ENCODE measurements at regions not wholly inside any gene's neighbourhood (a gene's known extent, or its start where the extent isn't known, plus 50 kb on each side); places are given as distances from the start of the nearest gene placed in this dataset.

DNA sequence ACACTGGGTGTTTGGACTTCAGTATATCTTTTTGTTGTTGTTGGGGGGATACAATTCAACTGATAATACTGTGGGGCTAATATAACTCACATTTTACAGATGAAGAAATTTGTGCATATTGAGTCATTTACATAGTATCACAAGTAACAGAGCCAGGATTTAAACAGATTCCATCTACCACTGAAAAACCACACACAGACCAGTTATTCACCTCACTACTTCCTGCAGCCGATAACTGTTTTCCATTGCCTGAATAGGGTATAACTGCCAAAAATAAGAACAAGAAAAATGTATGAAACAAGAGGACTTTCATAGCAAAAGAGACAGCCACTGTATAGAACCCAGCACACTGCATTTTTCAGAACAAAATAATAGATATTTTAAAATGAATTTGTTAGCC lies 215.8 kb upstream of the CNTN6 start:
- TF ChIP-seq, protein P1, sequence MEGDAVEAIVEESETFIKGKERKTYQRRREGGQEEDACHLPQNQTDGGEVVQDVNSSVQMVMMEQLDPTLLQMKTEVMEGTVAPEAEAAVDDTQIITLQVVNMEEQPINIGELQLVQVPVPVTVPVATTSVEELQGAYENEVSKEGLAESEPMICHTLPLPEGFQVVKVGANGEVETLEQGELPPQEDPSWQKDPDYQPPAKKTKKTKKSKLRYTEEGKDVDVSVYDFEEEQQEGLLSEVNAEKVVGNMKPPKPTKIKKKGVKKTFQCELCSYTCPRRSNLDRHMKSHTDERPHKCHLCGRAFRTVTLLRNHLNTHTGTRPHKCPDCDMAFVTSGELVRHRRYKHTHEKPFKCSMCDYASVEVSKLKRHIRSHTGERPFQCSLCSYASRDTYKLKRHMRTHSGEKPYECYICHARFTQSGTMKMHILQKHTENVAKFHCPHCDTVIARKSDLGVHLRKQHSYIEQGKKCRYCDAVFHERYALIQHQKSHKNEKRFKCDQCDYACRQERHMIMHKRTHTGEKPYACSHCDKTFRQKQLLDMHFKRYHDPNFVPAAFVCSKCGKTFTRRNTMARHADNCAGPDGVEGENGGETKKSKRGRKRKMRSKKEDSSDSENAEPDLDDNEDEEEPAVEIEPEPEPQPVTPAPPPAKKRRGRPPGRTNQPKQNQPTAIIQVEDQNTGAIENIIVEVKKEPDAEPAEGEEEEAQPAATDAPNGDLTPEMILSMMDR (IDR thresholded peaks at IDR 0.05) = no peak
- TF ChIP-seq, protein P2, sequence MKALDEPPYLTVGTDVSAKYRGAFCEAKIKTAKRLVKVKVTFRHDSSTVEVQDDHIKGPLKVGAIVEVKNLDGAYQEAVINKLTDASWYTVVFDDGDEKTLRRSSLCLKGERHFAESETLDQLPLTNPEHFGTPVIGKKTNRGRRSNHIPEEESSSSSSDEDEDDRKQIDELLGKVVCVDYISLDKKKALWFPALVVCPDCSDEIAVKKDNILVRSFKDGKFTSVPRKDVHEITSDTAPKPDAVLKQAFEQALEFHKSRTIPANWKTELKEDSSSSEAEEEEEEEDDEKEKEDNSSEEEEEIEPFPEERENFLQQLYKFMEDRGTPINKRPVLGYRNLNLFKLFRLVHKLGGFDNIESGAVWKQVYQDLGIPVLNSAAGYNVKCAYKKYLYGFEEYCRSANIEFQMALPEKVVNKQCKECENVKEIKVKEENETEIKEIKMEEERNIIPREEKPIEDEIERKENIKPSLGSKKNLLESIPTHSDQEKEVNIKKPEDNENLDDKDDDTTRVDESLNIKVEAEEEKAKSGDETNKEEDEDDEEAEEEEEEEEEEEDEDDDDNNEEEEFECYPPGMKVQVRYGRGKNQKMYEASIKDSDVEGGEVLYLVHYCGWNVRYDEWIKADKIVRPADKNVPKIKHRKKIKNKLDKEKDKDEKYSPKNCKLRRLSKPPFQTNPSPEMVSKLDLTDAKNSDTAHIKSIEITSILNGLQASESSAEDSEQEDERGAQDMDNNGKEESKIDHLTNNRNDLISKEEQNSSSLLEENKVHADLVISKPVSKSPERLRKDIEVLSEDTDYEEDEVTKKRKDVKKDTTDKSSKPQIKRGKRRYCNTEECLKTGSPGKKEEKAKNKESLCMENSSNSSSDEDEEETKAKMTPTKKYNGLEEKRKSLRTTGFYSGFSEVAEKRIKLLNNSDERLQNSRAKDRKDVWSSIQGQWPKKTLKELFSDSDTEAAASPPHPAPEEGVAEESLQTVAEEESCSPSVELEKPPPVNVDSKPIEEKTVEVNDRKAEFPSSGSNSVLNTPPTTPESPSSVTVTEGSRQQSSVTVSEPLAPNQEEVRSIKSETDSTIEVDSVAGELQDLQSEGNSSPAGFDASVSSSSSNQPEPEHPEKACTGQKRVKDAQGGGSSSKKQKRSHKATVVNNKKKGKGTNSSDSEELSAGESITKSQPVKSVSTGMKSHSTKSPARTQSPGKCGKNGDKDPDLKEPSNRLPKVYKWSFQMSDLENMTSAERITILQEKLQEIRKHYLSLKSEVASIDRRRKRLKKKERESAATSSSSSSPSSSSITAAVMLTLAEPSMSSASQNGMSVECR (CRISPR knock-in tag; IDR thresholded peaks at IDR 0.05; ENCODE audit: borderline replicate concordance) = no peak
- no peak for TF ChIP-seq TEAD4 (CRISPR knock-in tag; IDR thresholded peaks at IDR 0.05)
- no peak for TF ChIP-seq NR2C2 (CRISPR knock-in tag; IDR thresholded peaks at IDR 0.05)
- TF ChIP-seq, protein P3, sequence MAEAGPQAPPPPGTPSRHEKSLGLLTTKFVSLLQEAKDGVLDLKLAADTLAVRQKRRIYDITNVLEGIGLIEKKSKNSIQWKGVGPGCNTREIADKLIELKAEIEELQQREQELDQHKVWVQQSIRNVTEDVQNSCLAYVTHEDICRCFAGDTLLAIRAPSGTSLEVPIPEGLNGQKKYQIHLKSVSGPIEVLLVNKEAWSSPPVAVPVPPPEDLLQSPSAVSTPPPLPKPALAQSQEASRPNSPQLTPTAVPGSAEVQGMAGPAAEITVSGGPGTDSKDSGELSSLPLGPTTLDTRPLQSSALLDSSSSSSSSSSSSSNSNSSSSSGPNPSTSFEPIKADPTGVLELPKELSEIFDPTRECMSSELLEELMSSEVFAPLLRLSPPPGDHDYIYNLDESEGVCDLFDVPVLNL (CRISPR knock-in tag; IDR thresholded peaks at IDR 0.05; ENCODE audit: borderline replicate concordance, low read depth) = no peak
- TF ChIP-seq, protein P4, sequence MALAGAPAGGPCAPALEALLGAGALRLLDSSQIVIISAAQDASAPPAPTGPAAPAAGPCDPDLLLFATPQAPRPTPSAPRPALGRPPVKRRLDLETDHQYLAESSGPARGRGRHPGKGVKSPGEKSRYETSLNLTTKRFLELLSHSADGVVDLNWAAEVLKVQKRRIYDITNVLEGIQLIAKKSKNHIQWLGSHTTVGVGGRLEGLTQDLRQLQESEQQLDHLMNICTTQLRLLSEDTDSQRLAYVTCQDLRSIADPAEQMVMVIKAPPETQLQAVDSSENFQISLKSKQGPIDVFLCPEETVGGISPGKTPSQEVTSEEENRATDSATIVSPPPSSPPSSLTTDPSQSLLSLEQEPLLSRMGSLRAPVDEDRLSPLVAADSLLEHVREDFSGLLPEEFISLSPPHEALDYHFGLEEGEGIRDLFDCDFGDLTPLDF (CRISPR knock-in tag; IDR thresholded peaks at IDR 0.05) = no peak
- TF ChIP-seq, protein P5, sequence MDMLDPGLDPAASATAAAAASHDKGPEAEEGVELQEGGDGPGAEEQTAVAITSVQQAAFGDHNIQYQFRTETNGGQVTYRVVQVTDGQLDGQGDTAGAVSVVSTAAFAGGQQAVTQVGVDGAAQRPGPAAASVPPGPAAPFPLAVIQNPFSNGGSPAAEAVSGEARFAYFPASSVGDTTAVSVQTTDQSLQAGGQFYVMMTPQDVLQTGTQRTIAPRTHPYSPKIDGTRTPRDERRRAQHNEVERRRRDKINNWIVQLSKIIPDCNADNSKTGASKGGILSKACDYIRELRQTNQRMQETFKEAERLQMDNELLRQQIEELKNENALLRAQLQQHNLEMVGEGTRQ (CRISPR knock-in tag; IDR thresholded peaks at IDR 0.05) = no peak
- TF ChIP-seq, protein P6, sequence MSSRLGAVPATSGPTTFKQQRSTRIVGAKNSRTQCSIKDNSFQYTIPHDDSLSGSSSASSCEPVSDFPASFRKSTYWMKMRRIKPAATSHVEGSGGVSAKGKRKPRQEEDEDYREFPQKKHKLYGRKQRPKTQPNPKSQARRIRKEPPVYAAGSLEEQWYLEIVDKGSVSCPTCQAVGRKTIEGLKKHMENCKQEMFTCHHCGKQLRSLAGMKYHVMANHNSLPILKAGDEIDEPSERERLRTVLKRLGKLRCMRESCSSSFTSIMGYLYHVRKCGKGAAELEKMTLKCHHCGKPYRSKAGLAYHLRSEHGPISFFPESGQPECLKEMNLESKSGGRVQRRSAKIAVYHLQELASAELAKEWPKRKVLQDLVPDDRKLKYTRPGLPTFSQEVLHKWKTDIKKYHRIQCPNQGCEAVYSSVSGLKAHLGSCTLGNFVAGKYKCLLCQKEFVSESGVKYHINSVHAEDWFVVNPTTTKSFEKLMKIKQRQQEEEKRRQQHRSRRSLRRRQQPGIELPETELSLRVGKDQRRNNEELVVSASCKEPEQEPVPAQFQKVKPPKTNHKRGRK (CRISPR knock-in tag; IDR thresholded peaks at IDR 0.05; ENCODE audit: borderline replicate concordance) = no peak
- TF ChIP-seq, protein P7, sequence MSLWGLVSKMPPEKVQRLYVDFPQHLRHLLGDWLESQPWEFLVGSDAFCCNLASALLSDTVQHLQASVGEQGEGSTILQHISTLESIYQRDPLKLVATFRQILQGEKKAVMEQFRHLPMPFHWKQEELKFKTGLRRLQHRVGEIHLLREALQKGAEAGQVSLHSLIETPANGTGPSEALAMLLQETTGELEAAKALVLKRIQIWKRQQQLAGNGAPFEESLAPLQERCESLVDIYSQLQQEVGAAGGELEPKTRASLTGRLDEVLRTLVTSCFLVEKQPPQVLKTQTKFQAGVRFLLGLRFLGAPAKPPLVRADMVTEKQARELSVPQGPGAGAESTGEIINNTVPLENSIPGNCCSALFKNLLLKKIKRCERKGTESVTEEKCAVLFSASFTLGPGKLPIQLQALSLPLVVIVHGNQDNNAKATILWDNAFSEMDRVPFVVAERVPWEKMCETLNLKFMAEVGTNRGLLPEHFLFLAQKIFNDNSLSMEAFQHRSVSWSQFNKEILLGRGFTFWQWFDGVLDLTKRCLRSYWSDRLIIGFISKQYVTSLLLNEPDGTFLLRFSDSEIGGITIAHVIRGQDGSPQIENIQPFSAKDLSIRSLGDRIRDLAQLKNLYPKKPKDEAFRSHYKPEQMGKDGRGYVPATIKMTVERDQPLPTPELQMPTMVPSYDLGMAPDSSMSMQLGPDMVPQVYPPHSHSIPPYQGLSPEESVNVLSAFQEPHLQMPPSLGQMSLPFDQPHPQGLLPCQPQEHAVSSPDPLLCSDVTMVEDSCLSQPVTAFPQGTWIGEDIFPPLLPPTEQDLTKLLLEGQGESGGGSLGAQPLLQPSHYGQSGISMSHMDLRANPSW (CRISPR knock-in tag; conservative IDR thresholded peaks at IDR 0.05; ENCODE audit: low read depth) = no peak
- no peak for TF ChIP-seq ETV6 (CRISPR knock-in tag; IDR thresholded peaks at IDR 0.05)
- TF ChIP-seq, protein P8, sequence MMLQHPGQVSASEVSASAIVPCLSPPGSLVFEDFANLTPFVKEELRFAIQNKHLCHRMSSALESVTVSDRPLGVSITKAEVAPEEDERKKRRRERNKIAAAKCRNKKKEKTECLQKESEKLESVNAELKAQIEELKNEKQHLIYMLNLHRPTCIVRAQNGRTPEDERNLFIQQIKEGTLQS (CRISPR knock-in tag; conservative IDR thresholded peaks at IDR 0.05) = no peak
- TF ChIP-seq SP1 (CRISPR knock-in tag; conservative IDR thresholded peaks at IDR 0.05) = no peak

All from WTC11 (cell line).